K562 (cell line): ENCODE measurements at regions not wholly inside any gene's neighbourhood (a gene's known extent, or its start where the extent isn't known, plus 50 kb on each side); places are given as distances from the start of the nearest gene placed in this dataset.

Experiments
- FOXK2 ChIP-seq, 2 experiments: fragments of 450-650 bp; IDR thresholded peaks in 1 of 2; conservative IDR thresholded peaks in 1 of 2; 2 replicates each; pipeline ENCODE4 v1.6.1; 2016; ENCODE audit warnings: low read depth in 2 of 2, mild to moderate bottlenecking in 1 of 2
- HDGF ChIP-seq: fragments of 450-650 bp; IDR thresholded peaks from 2 replicates; pipeline ENCODE4 v1.6.1; 2016
- KAT7 ChIP-seq: sonication (generic); formaldehyde crosslinking; IDR thresholded peaks from 2 replicates; pipeline ENCODE4 v1.8.0; 2022; ENCODE audit warnings: missing genetic modification reagents, mild to moderate bottlenecking, borderline replicate concordance
- NCOA6 ChIP-seq: fragments of 450-650 bp; IDR thresholded peaks from 2 replicates; pipeline ENCODE4 v1.6.1; 2017; ENCODE audit warnings: mild to moderate bottlenecking
- NFATC3 ChIP-seq: fragments of 450-650 bp; IDR thresholded peaks from 2 replicates; pipeline ENCODE4 v1.6.1; 2017; ENCODE audit warnings: mild to moderate bottlenecking
- RAD21 ChIP-seq, 2 experiments: fragments of 250-450 bp in 1 of 2; fragments of 450-650 bp in 1 of 2; sonication (Bioruptor Pico) in 1 of 2; formaldehyde crosslinking in 1 of 2; IDR thresholded peaks in 1 of 2; conservative IDR thresholded peaks in 1 of 2; 2 replicates each; pipeline versions ENCODE4 v1.4.0 to v1.8.0; 2020 to 2022; ENCODE audit warnings: mild to moderate bottlenecking in 2 of 2, moderate library complexity in 1 of 2
- REST ChIP-seq, 2 experiments: fragments of 450-650 bp; formaldehyde crosslinking in 1 of 2; IDR thresholded peaks; 2 replicates each; pipeline versions ENCODE4 v1.4.0 to v1.6.1; 2014 to 2020; ENCODE audit warnings: mild to moderate bottlenecking in 2 of 2, borderline replicate concordance in 1 of 2, low read depth in 1 of 2
- SMC3 ChIP-seq: conservative IDR thresholded peaks from 2 replicates; pipeline ENCODE4 v1.6.1; 2011; ENCODE audit warnings: low read depth, low read length, improper control_type of control experiment; ENCODE audit not compliant: insufficient read depth
- SNRNP70 ChIP-seq: fragments of 200-400 bp; formaldehyde crosslinking; optimal IDR thresholded peaks from 2 replicates; pipeline ENCODE3; 2017; ENCODE audit warnings: low read depth, low read length
- STAG1 ChIP-seq: sonication (generic); formaldehyde crosslinking; IDR thresholded peaks from 2 replicates; pipeline ENCODE4 v1.5.0; 2020; ENCODE audit warnings: missing genetic modification reagents, borderline replicate concordance
- TEAD1 ChIP-seq, 2 experiments: fragments of 450-650 bp in 1 of 2; sonication (generic) in 1 of 2; formaldehyde crosslinking; IDR thresholded peaks; 2 replicates each; pipeline versions ENCODE4 v1.4.0 to v1.8.0; 2020 to 2022; ENCODE audit warnings: mild to moderate bottlenecking in 2 of 2, missing genetic modification reagents in 1 of 2
- U2AF2 ChIP-seq: fragments of 200-400 bp; formaldehyde crosslinking; optimal IDR thresholded peaks from 2 replicates; pipeline ENCODE3; 2017; ENCODE audit warnings: low read depth, mild to moderate bottlenecking, low read length
- ZNF764 ChIP-seq: fragments of 250-450 bp; sonication (Bioruptor Pico); IDR thresholded peaks from 2 replicates; pipeline ENCODE4 v1.4.0; 2020; ENCODE audit warnings: low read depth, mild to moderate bottlenecking, moderate library complexity
- TF ChIP-seq, protein P1 (sequence below): fragments of 450-650 bp; formaldehyde crosslinking; IDR thresholded peaks from 2 replicates; pipeline ENCODE4 v1.4.0; 2020; ENCODE audit warnings: mild to moderate bottlenecking, moderate library complexity
- TF ChIP-seq, protein P2 (sequence below): fragments of 250-450 bp; sonication (Bioruptor Pico); IDR thresholded peaks from 2 replicates; pipeline ENCODE4 v1.4.0; 2020; ENCODE audit warnings: mild to moderate bottlenecking, moderate library complexity

- no peak for TF ChIP-seq U2AF2
- peak; percentile 88 for TF ChIP-seq REST (IDR thresholded peaks at IDR 0.05; ENCODE audit: borderline replicate concordance)
- TF ChIP-seq REST (CRISPR knock-in tag; IDR thresholded peaks at IDR 0.05; ENCODE audit: low read depth): no peak
- TF ChIP-seq, protein P1, sequence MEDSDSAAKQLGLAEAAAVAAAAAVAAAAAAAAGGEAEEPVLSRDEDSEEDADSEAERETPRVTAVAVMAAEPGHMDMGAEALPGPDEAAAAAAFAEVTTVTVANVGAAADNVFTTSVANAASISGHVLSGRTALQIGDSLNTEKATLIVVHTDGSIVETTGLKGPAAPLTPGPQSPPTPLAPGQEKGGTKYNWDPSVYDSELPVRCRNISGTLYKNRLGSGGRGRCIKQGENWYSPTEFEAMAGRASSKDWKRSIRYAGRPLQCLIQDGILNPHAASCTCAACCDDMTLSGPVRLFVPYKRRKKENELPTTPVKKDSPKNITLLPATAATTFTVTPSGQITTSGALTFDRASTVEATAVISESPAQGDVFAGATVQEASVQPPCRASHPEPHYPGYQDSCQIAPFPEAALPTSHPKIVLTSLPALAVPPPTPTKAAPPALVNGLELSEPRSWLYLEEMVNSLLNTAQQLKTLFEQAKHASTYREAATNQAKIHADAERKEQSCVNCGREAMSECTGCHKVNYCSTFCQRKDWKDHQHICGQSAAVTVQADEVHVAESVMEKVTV (CRISPR knock-in tag): peak; percentile 98
- peak; percentile 85 for TF ChIP-seq SMC3
- TF ChIP-seq, protein P2, sequence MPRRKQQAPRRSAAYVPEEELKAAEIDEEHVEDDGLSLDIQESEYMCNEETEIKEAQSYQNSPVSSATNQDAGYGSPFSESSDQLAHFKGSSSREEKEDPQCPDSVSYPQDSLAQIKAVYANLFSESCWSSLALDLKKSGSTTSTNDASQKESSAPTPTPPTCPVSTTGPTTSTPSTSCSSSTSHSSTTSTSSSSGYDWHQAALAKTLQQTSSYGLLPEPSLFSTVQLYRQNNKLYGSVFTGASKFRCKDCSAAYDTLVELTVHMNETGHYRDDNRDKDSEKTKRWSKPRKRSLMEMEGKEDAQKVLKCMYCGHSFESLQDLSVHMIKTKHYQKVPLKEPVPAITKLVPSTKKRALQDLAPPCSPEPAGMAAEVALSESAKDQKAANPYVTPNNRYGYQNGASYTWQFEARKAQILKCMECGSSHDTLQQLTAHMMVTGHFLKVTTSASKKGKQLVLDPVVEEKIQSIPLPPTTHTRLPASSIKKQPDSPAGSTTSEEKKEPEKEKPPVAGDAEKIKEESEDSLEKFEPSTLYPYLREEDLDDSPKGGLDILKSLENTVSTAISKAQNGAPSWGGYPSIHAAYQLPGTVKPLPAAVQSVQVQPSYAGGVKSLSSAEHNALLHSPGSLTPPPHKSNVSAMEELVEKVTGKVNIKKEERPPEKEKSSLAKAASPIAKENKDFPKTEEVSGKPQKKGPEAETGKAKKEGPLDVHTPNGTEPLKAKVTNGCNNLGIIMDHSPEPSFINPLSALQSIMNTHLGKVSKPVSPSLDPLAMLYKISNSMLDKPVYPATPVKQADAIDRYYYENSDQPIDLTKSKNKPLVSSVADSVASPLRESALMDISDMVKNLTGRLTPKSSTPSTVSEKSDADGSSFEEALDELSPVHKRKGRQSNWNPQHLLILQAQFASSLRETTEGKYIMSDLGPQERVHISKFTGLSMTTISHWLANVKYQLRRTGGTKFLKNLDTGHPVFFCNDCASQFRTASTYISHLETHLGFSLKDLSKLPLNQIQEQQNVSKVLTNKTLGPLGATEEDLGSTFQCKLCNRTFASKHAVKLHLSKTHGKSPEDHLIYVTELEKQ (CRISPR knock-in tag): no peak
- TF ChIP-seq STAG1 (CRISPR knock-in tag): peak; percentile 80; the same call in 1 of the 2 replicates
- peak; percentile 86; the same call in 1 of the 2 replicates for TF ChIP-seq HDGF
- no peak for TF ChIP-seq SNRNP70
- no peak for TF ChIP-seq NCOA6
- peak; percentile 72 to 82 for TF ChIP-seq FOXK2 (conservative IDR thresholded peaks at IDR 0.05 in 1 of 2, IDR thresholded peaks at IDR 0.05 in 1 of 2; ENCODE audit: low read depth in 2 of 2)
- 0 out of 4 replicates have a peak, but pooled peaks of 1 of the 2 experiments have one; percentile 20 for TF ChIP-seq TEAD1 (CRISPR knock-in tag; IDR thresholded peaks at IDR 0.05)
- no peak for TF ChIP-seq ZNF764 (CRISPR knock-in tag)
- peak; percentile 99 for TF ChIP-seq RAD21 (CRISPR knock-in tag; conservative IDR thresholded peaks at IDR 0.05 in 1 of 2, IDR thresholded peaks at IDR 0.05 in 1 of 2)
- TF ChIP-seq NFATC3: no peak
- no peak for TF ChIP-seq KAT7 (CRISPR knock-in tag)
These were observed 86.1 kb downstream of the FASLG start (continued) for GRCh38 chr1:172745014-172745413.
